GM13977 (cell line): ENCODE measurements at regions not wholly inside any gene's neighbourhood (a gene's known extent, or its start where the extent isn't known, plus 50 kb on each side); places are given as distances from the start of the nearest gene placed in this dataset.

Experiments used
- DNase-seq: peaks from one replicate; pipeline ENCODE4 v3.0.0; 2012; ENCODE audit warnings: low spot score
- in situ Hi-C: fragments of 300-500 bp; cut with MboI; formaldehyde crosslinking; loops from one replicate; pipeline ENCODE4 v1.12.0; 2022; ENCODE audit warnings: low sequenced_read_pairs, low pct_unique_long_range_greater_than_20kb, mixed read lengths, inconsistent platforms; ENCODE audit not compliant: unreplicated experiment
- TF ChIP-seq, protein P1 (sequence below): IDR thresholded peaks from 2 replicates; pipeline ENCODE4 v1.5.1; 2012; ENCODE audit warnings: mild to moderate bottlenecking, control low read depth; ENCODE audit not compliant: insufficient read depth; ENCODE audit errors: extremely low read depth, missing control alignments

DNA sequence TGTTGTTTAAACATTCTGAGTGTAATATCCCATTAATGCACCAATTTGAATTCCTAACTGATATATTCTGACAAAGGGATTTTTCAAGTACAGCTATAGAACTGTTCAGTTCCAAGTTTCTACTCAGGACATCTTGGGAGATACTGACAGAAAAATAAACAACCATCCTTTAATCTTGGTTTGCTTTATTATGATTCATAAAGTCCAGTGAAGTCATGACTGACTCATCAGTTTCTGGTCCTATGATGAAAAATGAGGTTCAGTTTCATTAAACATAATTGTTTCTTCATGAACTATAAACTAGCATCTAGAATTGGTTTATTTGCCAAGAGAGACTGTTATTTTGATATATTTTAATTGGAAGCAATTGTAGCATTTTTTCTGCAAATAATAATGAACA is 896.2 kb downstream of the CCDC85A start:
- no peak for DNase-seq
- in situ Hi-C loops: no loop called here
- TF ChIP-seq, protein P1, sequence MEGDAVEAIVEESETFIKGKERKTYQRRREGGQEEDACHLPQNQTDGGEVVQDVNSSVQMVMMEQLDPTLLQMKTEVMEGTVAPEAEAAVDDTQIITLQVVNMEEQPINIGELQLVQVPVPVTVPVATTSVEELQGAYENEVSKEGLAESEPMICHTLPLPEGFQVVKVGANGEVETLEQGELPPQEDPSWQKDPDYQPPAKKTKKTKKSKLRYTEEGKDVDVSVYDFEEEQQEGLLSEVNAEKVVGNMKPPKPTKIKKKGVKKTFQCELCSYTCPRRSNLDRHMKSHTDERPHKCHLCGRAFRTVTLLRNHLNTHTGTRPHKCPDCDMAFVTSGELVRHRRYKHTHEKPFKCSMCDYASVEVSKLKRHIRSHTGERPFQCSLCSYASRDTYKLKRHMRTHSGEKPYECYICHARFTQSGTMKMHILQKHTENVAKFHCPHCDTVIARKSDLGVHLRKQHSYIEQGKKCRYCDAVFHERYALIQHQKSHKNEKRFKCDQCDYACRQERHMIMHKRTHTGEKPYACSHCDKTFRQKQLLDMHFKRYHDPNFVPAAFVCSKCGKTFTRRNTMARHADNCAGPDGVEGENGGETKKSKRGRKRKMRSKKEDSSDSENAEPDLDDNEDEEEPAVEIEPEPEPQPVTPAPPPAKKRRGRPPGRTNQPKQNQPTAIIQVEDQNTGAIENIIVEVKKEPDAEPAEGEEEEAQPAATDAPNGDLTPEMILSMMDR: no peak

DNA sequence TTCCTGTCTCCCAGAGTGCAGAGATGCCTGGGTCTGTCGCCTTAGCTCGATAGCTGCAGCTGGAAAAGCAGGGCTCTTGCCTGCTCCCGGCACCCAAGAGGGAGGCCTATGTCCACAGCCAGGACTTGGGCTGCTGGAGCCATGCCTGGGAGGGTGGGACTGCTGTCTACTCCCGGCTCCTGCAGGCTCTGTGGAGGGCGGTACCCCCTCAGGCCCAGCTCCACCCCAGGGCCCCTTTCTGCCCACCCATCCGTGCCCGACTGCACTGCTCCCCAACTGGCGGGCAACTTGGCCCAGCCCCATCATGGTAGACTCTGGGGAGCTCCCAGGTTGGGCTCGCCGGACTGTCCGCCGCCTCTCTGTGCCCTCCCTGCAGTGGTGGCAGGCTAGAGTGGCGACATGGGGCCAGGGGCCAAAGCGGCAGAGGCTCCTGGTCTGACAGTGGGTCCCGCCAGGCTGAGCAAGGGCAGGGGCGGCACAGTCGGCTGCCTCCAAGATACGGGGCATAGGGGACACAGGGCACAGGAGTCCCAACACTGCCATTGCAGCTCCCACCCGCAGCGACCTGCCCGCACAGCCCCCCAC is 901.0 kb downstream of the CCDC85A start:
- no peak for DNase-seq
- TF ChIP-seq, protein P1: no peak
- in situ Hi-C loops: no loop called here

DNA sequence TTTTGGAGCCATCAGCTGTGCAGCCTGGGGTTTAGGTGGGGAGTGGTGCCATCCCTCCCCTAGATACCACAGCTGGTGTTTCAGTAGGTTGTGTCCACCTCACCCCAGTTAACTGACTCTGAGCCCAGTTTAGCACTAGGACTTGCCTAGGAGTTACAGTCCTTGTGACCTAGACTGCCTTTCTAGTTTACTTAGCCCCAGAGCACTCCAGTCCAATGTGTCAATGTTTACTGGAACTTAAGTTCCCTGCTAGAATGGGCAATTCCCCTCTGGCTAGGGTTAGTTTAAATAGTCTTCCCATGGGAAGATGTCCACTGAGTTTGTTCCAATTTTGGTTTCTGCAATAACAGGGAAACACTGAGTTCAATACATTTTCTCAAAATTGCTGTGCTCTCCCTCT is 909.2 kb downstream of the CCDC85A start:
- in situ Hi-C loops: no loop called here
- no peak for DNase-seq
- TF ChIP-seq, protein P1: no peak

DNA sequence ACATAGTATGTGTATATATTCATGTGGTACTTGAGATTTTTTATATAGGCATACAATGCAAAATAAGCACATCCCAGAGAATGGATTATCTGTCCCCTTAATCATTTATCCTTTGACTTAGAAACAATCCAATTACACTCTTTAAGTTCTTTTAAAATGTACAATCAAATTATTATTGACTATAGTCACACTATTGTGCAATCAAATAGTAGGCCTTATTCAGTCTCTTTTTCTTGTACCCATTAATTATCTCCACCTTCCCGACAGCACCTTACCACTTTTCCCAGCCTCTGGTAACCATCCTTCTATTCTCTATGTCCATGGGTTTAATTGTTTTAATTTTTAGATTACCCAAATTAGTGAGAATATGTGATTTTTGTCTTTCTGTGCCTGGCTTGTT is 914.1 kb downstream of the CCDC85A start:
- in situ Hi-C loops: no loop called here
- TF ChIP-seq, protein P1: no peak
- DNase-seq: no peak

DNA sequence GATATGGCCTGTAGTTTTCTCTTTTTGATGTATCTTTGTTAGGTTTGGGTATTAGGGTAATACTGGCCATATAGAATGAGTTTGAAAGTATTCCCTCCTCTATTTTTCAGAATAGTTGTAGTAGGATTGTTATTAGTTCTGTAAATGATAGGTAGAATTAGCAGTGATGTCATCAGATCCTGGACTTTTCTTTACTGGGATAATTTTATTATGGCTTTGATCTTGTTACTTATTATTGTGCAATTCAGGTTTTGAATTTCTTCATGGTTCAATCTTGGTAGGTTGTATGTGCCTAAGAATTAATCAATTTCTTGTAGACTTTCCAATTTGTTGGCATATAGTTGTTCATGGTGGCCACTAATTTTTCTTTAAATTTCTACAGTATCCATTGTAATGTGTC is 916.6 kb downstream of the CCDC85A start:
- in situ Hi-C loops: no loop called here

DNA sequence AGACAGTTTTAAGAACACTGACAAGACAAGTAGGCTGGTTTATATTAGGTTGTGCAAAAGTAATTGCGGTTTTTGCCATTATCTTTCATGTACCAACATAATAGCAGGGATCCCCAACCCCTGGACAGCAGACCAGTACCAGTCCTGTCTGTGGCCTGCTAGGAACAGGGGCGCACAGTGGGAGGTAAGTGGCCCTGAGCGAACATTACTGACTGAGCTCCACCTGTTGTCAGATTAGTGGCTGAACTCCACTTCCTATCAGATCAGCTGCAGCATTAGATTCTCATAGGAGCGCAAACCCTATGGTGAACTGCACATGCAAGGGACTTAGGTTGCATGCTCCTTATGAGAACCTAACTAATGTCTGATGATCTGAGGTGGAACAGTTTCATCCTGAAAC is 921.9 kb downstream of the CCDC85A start:
- no peak for DNase-seq
- TF ChIP-seq, protein P1: no peak
- in situ Hi-C loops: no loop called here

More for the DNA sequence above, 916.6 kb downstream of the CCDC85A start:
- DNase-seq: no peak
- TF ChIP-seq, protein P1: no peak
